NCI-H2107 treated with DMSO at 0.1 percent for 48 hours (cell line): ENCODE measurements at regions not wholly inside any gene's neighbourhood (a gene's known extent, or its start where the extent isn't known, plus 50 kb on each side); places are given as distances from the start of the nearest gene placed in this dataset.

Experiments used
- DNase-seq: peaks from one replicate; lab custom pipeline; 2025; ENCODE audit not compliant: unreplicated experiment; lab: John Stamatoyannopoulos, UW

DNA sequence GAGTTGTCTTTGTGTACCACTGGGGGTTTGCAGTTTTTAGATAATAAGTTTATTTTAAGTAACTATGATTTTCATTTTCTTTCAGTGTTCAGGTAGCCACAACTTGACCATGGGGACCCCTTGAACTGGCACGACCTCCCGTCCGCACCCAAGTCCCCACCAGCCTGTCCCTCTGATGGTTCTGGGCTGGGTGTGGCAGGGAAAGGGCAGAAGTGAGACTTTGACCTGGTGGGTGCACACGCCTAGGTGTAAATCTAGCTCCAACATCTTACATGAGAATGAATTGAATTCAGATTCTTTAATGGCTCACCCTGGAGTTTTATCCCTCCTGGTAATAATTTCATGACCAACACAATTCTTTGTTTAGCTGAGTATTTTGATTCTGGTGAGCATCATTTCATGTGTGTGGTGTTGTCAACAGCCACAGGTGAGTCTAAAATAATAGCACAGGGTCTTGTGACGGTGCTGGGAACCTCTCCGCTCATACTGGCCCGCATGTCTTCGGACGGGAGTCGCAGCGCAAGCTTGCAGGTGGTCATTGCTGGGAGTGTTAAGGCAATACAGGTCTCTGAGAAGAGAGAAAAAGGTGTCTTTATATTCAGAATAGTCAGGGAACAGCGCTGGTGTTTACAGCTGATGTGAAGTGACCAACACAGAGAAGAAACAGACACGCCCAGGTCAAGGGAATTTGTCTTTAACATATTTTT lies 50.8 kb upstream of the POFUT2 start:
- DNase-seq, result no peak

DNA sequence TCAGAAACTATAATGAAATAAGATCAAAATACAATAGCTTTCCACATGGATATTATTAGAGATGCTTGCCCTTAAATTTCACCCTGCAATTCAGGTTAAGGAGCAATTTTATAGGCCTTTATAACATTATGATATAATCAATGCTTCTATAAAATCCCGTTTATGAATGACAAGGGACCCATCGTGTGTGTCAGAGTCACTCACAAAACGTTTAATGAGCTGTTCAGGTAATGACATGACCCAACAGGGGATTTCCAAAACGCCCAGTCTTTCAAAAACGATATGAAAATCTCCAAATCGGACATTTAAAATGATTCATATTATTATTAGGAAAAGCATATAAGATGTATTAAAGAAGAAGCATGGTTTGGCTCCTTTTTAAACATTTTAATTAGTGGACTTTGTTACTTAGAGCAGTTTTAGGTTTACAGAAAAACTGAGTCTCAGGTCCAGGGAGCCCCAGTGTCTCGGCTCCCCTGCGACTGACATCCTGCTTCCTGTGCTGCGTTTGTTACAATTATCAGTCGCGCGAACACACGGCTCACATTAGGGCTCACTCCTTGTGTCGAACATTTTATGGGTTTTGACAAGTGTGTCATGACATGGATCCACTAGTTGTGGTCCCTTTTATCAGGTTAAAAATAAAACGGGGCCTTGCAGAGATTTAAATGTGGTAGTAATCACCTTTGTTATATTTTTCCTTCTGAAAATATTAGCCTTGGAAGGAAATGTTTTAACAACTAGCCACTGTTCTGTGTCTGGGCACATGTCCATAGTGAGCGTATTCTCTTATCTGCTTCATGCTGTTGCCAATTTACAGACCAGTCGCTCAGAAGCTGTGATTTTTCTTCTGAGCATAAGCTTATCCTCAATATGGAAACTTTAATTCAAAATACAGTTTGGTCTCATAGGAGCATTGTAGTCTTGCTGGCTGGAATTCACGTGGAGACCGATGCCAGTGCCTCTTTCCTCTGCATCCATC lies 52.0 kb upstream of the POFUT2 start:
- no peak for DNase-seq

- DNase-seq, result no peak
These were observed 52.8 kb upstream of the POFUT2 start for GRCh38 chr21:45340515-45340914.

GRCh38 chr21:45341261-45341660 lies 53.6 kb upstream of the POFUT2 start:
- DNase-seq, result no peak

- peak; percentile 74 for DNase-seq
These were observed 54.1 kb upstream of the POFUT2 start for GRCh38 chr21:45341779-45342178.

- no peak for DNase-seq
These were observed 56.2 kb upstream of the POFUT2 start for GRCh38 chr21:45343891-45344290.

DNA sequence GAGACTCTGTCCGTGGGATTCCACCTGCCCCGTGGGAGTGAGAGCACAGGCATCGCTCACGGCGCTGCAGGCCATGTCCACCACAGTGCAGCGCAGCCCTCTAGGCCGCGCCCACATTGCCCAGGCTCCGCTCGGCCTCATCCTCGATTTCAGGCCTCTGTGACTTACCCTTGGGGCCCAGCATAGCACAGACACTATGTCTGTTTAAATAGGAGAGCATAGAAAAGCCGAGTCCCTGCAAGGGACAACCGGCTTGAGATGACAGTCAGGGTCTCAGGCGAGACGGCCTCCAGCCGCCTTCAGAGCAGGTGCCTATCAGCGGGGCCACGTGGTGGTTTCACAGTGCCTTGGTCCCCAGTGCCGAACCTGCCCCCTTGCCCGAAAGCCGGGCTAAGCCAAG lies 56.9 kb upstream of the POFUT2 start:
- DNase-seq, result no peak

DNA sequence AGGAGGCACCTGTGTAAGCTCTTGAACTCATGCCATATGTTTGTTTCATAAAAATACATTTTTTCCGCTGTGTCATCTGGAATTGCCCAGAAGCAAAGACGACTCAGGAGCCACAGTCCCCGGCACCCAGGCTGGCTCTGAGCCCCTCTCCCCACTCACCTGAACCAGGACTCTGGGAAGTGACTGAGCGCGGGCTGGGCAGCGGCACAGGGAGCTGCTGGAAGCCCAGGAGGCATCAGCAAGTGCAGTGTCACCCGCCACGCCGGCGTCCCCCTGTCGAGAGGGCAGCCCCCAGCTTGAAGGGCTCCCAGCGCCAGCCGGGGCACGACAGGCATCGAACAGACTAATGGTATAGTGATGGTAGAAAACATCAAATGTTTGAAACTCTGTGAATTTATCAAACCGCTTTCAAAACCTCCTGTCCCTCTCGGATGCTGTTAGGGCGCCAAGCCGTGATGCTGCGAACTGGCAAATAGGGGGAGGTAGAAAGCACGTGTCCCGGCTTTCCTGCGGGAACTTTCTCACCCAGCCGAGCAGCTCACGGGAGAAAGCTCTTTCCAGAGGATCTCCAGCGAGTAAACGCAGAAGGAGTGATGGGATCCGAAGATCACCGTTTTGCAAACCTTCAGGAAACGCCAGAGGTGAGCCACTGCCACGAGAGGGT lies 57.8 kb upstream of the COL18A1 start:
- no peak for DNase-seq

DNA sequence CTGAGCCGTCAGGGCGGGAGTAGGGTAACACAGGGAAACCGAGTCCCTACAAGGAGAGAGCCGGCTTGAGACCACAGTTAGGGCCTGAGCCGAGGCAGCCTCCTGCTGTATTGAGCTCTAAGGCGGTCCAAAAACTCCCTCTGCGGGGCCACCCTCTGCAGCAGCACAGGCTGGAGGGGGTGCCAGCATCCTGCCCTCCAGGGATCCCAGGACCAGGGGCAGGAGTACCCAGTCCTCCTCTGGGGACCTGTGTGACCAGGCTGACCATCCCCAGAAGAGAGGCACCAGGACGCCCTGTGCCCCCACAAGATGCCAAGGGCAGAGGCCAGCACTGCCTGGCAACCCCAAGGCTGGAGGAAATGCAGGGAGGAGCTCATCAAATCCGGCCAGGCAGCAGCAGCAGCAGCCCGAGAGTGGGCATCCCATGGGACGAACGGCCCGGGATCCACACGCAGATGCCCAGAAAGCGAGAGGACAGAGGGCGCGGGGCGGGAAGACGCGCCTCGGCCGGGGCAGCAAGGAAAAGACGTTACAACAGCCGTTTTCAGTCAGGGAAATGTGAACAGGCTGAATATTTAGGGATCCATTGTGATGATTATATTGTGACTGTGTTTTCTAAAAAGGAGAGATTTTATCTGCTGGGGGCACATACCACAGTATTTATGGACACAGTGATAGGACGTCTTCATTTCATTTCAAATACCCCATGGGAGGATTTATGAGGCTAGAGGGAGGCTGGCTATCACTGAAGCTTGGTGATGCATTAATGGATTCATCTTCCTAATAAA lies 57.1 kb upstream of the COL18A1 start:
- no peak for DNase-seq

GRCh38 chr21:45348591-45349327 lies 56.2 kb upstream of the COL18A1 start:
- DNase-seq, result no peak

GRCh38 chr21:45350206-45350854 lies 54.6 kb upstream of the COL18A1 start:
- DNase-seq, result no peak

DNA sequence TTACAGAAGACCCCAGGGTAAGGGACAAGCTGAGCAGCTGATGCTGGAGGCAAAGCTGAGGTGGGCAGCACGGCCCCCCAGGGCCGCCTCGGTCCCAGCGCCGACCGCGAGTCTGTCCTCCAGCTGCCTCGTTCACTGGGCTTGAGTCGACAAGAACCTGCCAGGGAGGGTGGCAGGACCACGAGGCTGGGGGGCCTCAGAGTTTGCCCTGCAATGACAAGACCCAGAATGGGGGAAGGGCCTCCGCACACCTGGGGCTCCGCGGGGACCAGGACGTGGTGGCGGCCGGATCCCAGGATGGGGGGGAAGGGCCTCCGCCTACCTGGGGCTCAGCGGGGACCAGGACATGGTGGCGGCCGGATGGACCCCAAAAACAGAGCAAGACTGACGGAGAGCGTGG lies 53.9 kb upstream of the COL18A1 start:
- no peak for DNase-seq

- no peak for DNase-seq
These were observed 53.3 kb upstream of the COL18A1 start for GRCh38 chr21:45351526-45352275.

DNA sequence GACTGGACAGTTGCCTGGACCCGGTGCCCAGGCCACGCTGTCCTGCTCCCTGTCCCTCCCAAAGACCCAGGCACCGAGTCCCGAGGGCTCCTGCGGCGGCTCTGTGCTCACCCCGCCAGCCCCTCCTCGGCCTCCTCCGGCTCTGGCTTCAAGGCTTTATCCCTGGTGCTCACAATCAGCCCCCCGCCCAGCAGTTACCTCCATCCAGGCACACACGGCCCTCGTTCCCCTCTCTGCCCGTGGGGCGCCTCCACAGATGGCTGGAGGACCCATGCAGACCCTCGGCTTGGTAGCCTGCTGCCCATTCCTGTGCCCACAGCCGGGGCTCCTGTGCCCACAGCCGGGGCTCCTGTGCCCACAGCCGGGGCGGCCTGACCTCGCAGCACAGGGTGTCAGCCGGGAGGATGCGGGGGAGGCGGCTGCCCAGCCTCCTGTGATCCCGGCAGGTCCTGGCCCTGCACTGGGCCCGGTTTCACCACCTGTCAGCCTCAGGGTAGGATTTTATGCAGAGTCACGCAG lies 52.3 kb upstream of the COL18A1 start:
- DNase-seq, result no peak

- DNase-seq, result no peak
These were observed 51.8 kb upstream of the COL18A1 start for GRCh38 chr21:45353200-45353599.

DNA sequence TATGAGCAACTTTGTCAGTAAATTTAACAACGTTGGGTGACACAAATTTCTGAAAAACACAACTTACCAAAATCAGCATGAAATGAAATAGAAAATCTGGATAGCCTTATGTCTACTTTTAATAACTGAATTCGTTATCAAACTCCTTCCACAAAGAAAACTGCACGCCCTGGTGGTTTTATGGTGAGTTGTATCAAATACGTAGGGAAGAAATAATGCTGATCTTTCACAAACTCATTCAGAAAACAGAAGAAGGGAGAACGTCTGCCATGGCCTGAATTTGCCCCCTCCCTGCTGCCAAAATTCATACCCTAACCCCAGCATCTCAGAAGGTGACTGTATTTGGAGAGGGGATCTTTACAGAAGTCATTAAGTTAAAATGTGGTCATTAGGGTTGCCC lies 50.0 kb upstream of the COL18A1 start:
- no peak for DNase-seq
